CD1c-positive myeloid dendritic cell (primary cell): ENCODE measurements at regions not wholly inside any gene's neighbourhood (a gene's known extent, or its start where the extent isn't known, plus 50 kb on each side); places are given as distances from the start of the nearest gene placed in this dataset.
"Not testable (repeated sequence)": the region's sequence is repeated elsewhere in the genome, so short reads cannot be mapped to it uniquely, and the experiment has no call there.

ENCODE experiments used
- DNase-seq: peaks from one replicate; pipeline ENCODE4 v3.0.0-alpha.2; 2016; ENCODE audit errors: extremely low spot score

- no peak for DNase-seq
Measured at GRCh38 chr12:107493135-107493494, 192.5 kb upstream of the PWP1 start.

- no peak for DNase-seq
Measured at GRCh38 chr12:107493666-107494065, 191.9 kb upstream of the PWP1 start.

GRCh38 chr12:107494331-107494730 lies 191.3 kb upstream of the PWP1 start:
- no peak for DNase-seq

- DNase-seq: no peak
Measured at GRCh38 chr12:107495604-107496003, 190.0 kb upstream of the PWP1 start.

- DNase-seq: no peak
Measured at GRCh38 chr12:107497231-107497630, 188.4 kb upstream of the PWP1 start.

- DNase-seq: no peak
Measured at GRCh38 chr12:107500307-107500706, 185.3 kb upstream of the PWP1 start.

- DNase-seq: no peak
Measured at GRCh38 chr12:107501681-107502080, 183.9 kb upstream of the PWP1 start.

GRCh38 chr12:107503129-107503855 lies 182.3 kb upstream of the PWP1 start:
- no peak for DNase-seq

GRCh38 chr12:107503887-107504885 lies 181.4 kb upstream of the PWP1 start:
- no peak for DNase-seq

GRCh38 chr12:107509421-107509820 lies 176.2 kb upstream of the PWP1 start:
- DNase-seq: no peak

GRCh38 chr12:107510211-107510610 lies 175.4 kb upstream of the PWP1 start:
- no peak for DNase-seq

- DNase-seq: no peak
Measured at GRCh38 chr12:107511292-107511691, 174.3 kb upstream of the PWP1 start.

GRCh38 chr12:107512391-107512790 lies 173.2 kb upstream of the PWP1 start:
- DNase-seq: no peak

GRCh38 chr12:107513184-107513583 lies 172.4 kb upstream of the PWP1 start:
- no peak for DNase-seq

- DNase-seq: no peak
Measured at GRCh38 chr12:107513636-107514400, 171.8 kb upstream of the PWP1 start.

GRCh38 chr12:107514887-107515445 lies 170.6 kb upstream of the PWP1 start:
- DNase-seq: peak; percentile 18

GRCh38 chr12:107515446-107515958 lies 170.1 kb upstream of the PWP1 start:
- DNase-seq: peak; percentile 53

- DNase-seq: not testable (repeated sequence)
Measured at GRCh38 chr12:107517816-107518215, 167.8 kb upstream of the PWP1 start.

- DNase-seq: no peak
Measured at GRCh38 chr12:107518868-107519267, 166.7 kb upstream of the PWP1 start.

- no peak for DNase-seq
Measured at GRCh38 chr12:107519906-107520859, 165.4 kb upstream of the PWP1 start.
